Putamen (tissue), 1 donor: ENCODE measurements at regions not wholly inside any gene's neighbourhood (a gene's known extent, or its start where the extent isn't known, plus 50 kb on each side); places are given as distances from the start of the nearest gene placed in this dataset.
"Not testable (repeated sequence)": the region's sequence is repeated elsewhere in the genome, so short reads cannot be mapped to it uniquely, and the experiment has no call there.

Source experiments
- DNase-seq: peaks from one replicate; pipeline ENCODE4 v3.0.0-alpha.2; 2016; ENCODE audit warnings: low spot score

- DNase-seq = no peak
Observed at GRCh38 chr7:65317372-65317771, 56.3 kb upstream of the ZNF92 start.

GRCh38 chr7:65310761-65311160 is 62.9 kb upstream of the ZNF92 start:
- no peak for DNase-seq

- DNase-seq = no peak
Observed at GRCh38 chr7:65308300-65308678, 65.4 kb upstream of the ZNF92 start.

- DNase-seq = peak; percentile 49
Observed at GRCh38 chr7:65307651-65308299, 65.9 kb upstream of the ZNF92 start.

GRCh38 chr7:65304175-65304574 is 69.5 kb upstream of the ZNF92 start:
- DNase-seq = no peak

GRCh38 chr7:65302883-65303282 is 70.8 kb upstream of the ZNF92 start:
- DNase-seq = no peak

GRCh38 chr7:65301007-65301406 is 72.6 kb upstream of the ZNF92 start:
- DNase-seq = no peak

GRCh38 chr7:65295409-65295808 is 78.2 kb upstream of the ZNF92 start:
- DNase-seq = no peak

- DNase-seq = not testable (repeated sequence)
Observed at GRCh38 chr7:65290340-65290739, 83.3 kb upstream of the ZNF92 start.

GRCh38 chr7:65287023-65287422 is 86.6 kb upstream of the ZNF92 start:
- DNase-seq = no peak

- no peak for DNase-seq
Observed at GRCh38 chr7:65285906-65286864, 87.5 kb upstream of the ZNF92 start.

GRCh38 chr7:65285241-65285640 is 88.4 kb upstream of the ZNF92 start:
- DNase-seq = not testable (repeated sequence)

GRCh38 chr7:65279795-65280194 is 93.9 kb upstream of the ZNF92 start:
- DNase-seq = no peak

GRCh38 chr7:65276822-65277221 is 96.8 kb upstream of the ZNF92 start:
- no peak for DNase-seq

- DNase-seq = not testable (repeated sequence)
Observed at GRCh38 chr7:65271502-65271901, 102.2 kb upstream of the ZNF92 start.

GRCh38 chr7:65269150-65269856 is 104.4 kb upstream of the ZNF92 start:
- DNase-seq = no peak

GRCh38 chr7:65268782-65269149 is 104.9 kb upstream of the ZNF92 start:
- DNase-seq = no peak

- DNase-seq = no peak
Observed at GRCh38 chr7:65265933-65266519, 107.6 kb upstream of the ZNF92 start.

GRCh38 chr7:65264258-65264657 is 109.4 kb upstream of the ZNF92 start:
- no peak for DNase-seq

GRCh38 chr7:65260673-65261072 is 113.0 kb upstream of the ZNF92 start:
- not testable (repeated sequence) for DNase-seq

GRCh38 chr7:65259864-65260525 is 113.7 kb upstream of the ZNF92 start:
- not testable (repeated sequence) for DNase-seq

GRCh38 chr7:65254061-65254460 is 119.6 kb upstream of the ZNF92 start:
- no peak for DNase-seq
